ENCODE measurements at regions not wholly inside any gene's neighbourhood (a gene's known extent, or its start where the extent isn't known, plus 50 kb on each side); places are given as distances from the start of the nearest gene placed in this dataset.

DNA sequence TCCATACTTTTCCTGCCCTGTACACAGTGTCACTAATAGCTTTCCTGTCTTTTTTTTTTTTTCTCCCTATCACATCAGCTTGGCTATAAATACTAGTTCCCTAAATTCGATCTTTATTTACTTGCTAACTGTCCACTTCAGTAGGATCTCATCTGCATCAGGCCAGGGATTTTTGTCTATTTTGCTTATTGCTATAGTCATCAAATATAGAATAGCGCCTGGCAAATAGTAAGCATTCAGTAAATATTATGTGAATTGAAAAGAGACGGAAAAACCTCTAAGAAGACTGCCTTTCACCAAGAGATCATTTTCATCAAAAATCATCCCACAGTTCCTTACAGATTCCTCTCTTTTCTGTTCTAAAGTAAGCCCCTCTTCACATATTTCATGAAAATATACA is 429.1 kb downstream of the FLRT2 start:
- H3K9me3 Mint-ChIP-seq (ENCODE audit: unreplicated experiment): no peaks in the 10 kb centered on the region
- no peak overlapping the region for H3K4me3 Mint-ChIP-seq (ENCODE audit: unreplicated experiment)
- DNase-seq (ENCODE audit: extremely low spot score, unreplicated experiment): no peak
- H3K4me1 Mint-ChIP-seq (ENCODE audit: unreplicated experiment): no peaks in the 10 kb centered on the region
- peaks cover 2% of the 10 kb centered on the region for H3K27me3 Mint-ChIP-seq (ENCODE audit: unreplicated experiment)
- TF ChIP-seq, protein P1, sequence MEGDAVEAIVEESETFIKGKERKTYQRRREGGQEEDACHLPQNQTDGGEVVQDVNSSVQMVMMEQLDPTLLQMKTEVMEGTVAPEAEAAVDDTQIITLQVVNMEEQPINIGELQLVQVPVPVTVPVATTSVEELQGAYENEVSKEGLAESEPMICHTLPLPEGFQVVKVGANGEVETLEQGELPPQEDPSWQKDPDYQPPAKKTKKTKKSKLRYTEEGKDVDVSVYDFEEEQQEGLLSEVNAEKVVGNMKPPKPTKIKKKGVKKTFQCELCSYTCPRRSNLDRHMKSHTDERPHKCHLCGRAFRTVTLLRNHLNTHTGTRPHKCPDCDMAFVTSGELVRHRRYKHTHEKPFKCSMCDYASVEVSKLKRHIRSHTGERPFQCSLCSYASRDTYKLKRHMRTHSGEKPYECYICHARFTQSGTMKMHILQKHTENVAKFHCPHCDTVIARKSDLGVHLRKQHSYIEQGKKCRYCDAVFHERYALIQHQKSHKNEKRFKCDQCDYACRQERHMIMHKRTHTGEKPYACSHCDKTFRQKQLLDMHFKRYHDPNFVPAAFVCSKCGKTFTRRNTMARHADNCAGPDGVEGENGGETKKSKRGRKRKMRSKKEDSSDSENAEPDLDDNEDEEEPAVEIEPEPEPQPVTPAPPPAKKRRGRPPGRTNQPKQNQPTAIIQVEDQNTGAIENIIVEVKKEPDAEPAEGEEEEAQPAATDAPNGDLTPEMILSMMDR (IDR thresholded peaks at IDR 0.05): no peak
- no peak overlapping the region for H3K27ac Mint-ChIP-seq (ENCODE audit: unreplicated experiment)
- H3K36me3 Mint-ChIP-seq (ENCODE audit: unreplicated experiment): no peaks in the 10 kb centered on the region

DNA sequence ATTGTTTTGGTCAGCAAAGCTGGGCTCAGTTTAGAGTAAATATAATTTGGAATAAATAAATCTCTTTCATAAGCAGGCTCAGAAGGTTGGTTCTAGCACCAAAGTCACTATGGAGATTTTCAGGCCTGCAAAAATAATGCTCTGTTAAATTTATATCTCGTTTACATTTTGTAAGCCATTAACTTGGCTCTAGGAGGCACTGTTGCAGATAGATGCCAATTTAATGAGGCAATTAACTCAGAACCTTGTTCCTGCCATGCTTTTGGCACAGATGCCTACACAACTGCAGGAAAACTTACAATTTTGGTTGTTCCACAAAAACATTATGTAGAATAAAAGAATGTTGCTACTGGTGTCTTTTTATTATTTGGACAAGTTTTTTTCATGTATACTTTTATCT is 428.1 kb downstream of the FLRT2 start:
- TF ChIP-seq, protein P1 (IDR thresholded peaks at IDR 0.05): no peak
- Mint-ChIP-seq H3K27me3 (ENCODE audit: unreplicated experiment) (peaks cover 3% of the 10 kb centered on the region), H3K27ac (ENCODE audit: unreplicated experiment) (no peak overlapping the region), H3K4me1 (ENCODE audit: unreplicated experiment) (no peaks in the 10 kb centered on the region), H3K36me3 (ENCODE audit: unreplicated experiment) (no peaks in the 10 kb centered on the region), H3K4me3 (ENCODE audit: unreplicated experiment) (no peak overlapping the region), H3K9me3 (ENCODE audit: unreplicated experiment) (no peaks in the 10 kb centered on the region)
- DNase-seq (ENCODE audit: extremely low spot score, unreplicated experiment): no peak

DNA sequence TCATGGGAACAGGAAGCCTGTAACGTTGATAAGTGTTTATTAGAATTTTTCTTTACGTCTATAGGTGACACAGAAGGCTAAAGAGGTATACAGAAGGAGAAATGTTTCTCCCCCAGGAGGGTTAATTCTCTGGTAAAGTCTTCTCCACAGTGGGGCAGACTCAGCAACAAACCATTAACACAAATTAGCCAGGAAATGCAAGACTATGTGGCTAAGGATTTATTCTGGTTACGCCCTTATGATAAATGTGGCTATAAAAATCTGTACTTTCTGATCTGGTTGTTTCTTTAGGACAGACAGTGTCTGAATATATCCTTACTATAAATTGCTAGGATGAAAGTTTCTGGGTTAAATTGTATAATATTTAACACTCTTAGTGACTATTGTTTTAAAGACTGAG is 423.3 kb downstream of the FLRT2 start:
- Mint-ChIP-seq H3K4me1 (ENCODE audit: unreplicated experiment) (no peaks in the 10 kb centered on the region), H3K27ac (ENCODE audit: unreplicated experiment) (no peak overlapping the region), H3K4me3 (ENCODE audit: unreplicated experiment) (no peak overlapping the region), H3K36me3 (ENCODE audit: unreplicated experiment) (no peaks in the 10 kb centered on the region), H3K9me3 (ENCODE audit: unreplicated experiment) (no peaks in the 10 kb centered on the region), H3K27me3 (ENCODE audit: unreplicated experiment) (peaks cover 3% of the 10 kb centered on the region)
- DNase-seq (ENCODE audit: extremely low spot score, unreplicated experiment): no peak
- TF ChIP-seq, protein P1 (IDR thresholded peaks at IDR 0.05): no peak

DNA sequence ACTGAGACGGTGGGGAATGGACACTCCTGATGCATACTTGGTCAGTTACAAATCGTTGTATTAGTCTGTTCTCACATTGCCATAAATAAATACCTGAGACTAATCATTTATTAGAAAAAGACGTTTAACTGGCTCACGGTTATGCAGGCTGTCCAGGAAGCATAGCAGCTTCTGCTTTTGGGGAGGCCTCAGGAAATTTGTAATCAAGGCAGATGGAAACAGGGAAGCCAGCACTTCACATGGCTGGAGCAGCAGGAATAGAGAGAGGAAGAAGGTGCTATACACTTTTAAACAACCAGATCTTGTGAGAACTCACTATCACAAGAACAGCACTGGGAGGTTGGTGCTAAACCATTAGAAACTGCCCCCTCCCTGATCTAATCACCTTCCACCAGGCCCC is 418.2 kb downstream of the FLRT2 start:
- Mint-ChIP-seq H3K27ac (ENCODE audit: unreplicated experiment) (no peak overlapping the region), H3K27me3 (ENCODE audit: unreplicated experiment) (no peaks in the 10 kb centered on the region), H3K4me3 (ENCODE audit: unreplicated experiment) (no peak overlapping the region), H3K9me3 (ENCODE audit: unreplicated experiment) (no peaks in the 10 kb centered on the region), H3K4me1 (ENCODE audit: unreplicated experiment) (no peaks in the 10 kb centered on the region), H3K36me3 (ENCODE audit: unreplicated experiment) (no peaks in the 10 kb centered on the region)
- TF ChIP-seq, protein P1 (IDR thresholded peaks at IDR 0.05): no peak
- no peak for DNase-seq (ENCODE audit: extremely low spot score, unreplicated experiment)

DNA sequence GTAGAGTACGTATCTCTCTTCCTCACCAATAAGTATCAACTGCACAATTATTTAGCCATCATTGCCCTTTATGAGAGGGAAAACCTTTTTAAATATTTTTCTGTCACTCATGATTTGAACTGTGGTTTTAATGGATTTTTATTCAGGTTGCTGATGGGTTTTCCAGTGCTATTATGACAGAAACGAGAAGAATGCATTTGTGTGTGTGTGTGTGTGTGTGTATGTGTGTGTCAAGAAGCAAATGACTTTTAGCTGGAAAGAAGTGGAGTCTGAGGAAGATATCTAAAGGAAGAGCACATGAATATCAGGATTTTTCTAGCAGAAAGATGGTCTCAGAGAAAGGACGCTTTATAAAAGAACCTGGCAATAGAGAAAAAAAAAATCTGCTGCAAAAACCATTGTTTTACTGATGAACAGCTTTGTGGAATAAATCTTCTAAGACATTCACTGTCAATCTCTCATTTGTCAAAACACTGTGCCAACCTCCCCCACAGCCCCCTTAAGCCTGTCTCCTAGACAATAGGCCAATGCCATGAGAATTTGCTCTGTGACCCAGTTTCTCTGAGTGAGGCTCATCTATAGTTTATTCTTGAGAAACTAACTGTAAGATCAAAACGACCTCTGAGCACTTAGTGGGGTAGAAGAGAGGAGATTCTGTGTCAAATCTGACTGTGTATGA is 417.7 kb downstream of the FLRT2 start:
- TF ChIP-seq, protein P1 (IDR thresholded peaks at IDR 0.05): no peak
- Mint-ChIP-seq H3K9me3 (ENCODE audit: unreplicated experiment) (no peaks in the 10 kb centered on the region), H3K4me1 (ENCODE audit: unreplicated experiment) (no peaks in the 10 kb centered on the region), H3K36me3 (ENCODE audit: unreplicated experiment) (no peaks in the 10 kb centered on the region), H3K27me3 (ENCODE audit: unreplicated experiment) (no peaks in the 10 kb centered on the region), H3K27ac (ENCODE audit: unreplicated experiment) (no peak overlapping the region), H3K4me3 (ENCODE audit: unreplicated experiment) (no peak overlapping the region)
- no peak for DNase-seq (ENCODE audit: extremely low spot score, unreplicated experiment)

Measured in osteocyte (in vitro differentiated cells).